IgD-negative memory B cell (primary cell): ENCODE measurements at regions not wholly inside any gene's neighbourhood (a gene's known extent, or its start where the extent isn't known, plus 50 kb on each side); places are given as distances from the start of the nearest gene placed in this dataset.
A peak's percentile ranks its signal among the peaks of the same experiment; 100 is the strongest.
"Not testable (repeated sequence)": the region's sequence is repeated elsewhere in the genome, so short reads cannot be mapped to it uniquely, and the experiment has no call there.

Experiments
- H3K27ac Mint-ChIP-seq, 3 donors: one replicate each; pipeline ENCODE4 v1.8.0; 2020 to 2022; ENCODE audit warnings: mild to moderate bottlenecking in 3 of 3, mixed read lengths in 3 of 3, moderate library complexity in 1 of 3
- H3K27me3 Mint-ChIP-seq: one replicate; pipeline ENCODE4 v1.8.0; 2021; ENCODE audit warnings: mixed read lengths
- H3K36me3 Mint-ChIP-seq: one replicate; pipeline ENCODE4 v1.8.0; 2020; ENCODE audit warnings: mild to moderate bottlenecking, mixed read lengths
- H3K4me1 Mint-ChIP-seq, 3 donors: one replicate each; pipeline ENCODE4 v1.8.0; 2020 to 2022; ENCODE audit warnings: mixed read lengths in 3 of 3, mild to moderate bottlenecking in 1 of 3
- H3K4me3 Mint-ChIP-seq, 4 donors: one replicate each; pipeline ENCODE4 v1.8.0; 2020 to 2022; ENCODE audit warnings: mild to moderate bottlenecking in 4 of 4, mixed read lengths in 4 of 4, moderate library complexity in 3 of 4
- H3K9me3 Mint-ChIP-seq, 3 donors: one replicate each; pipeline ENCODE4 v1.8.0; 2020 to 2021; ENCODE audit warnings: mixed read lengths in 3 of 3, mild to moderate bottlenecking in 1 of 3

DNA sequence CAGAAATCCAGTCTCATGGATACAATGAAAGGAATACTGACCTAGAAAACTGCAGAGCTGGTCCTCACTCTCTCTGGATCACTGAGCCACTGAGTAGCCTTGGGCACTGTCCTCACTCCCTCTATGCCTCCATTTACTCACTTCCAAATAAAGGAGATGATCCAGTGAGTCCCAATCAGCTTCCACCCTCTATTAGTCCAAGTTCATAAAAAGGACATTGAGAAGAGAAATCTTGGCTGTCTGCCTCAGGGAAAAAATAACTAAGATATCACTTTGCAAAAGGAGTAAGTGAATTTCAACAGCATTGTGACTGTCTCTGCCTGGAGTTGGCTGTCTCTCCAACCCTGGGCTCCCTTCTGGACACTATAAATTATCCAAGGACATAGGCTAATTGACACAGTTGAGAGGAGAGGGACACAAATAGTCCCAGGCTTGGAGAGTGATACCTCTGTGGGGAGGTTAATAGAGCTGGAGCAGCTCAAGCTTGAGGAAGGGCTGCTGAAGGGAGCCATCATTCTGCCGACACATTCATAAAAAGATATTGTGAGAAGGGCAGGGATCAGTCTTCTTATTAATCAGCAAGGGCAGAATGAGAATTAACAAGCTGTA lies 572.3 kb downstream of the RAB28 start:
- no peak overlapping the region for H3K27ac Mint-ChIP-seq
- H3K36me3 Mint-ChIP-seq, result no peaks in the 10 kb centered on the region
- peaks cover 2 to 3% (median 2%) of the 10 kb centered on the region in 3 donors for H3K9me3 Mint-ChIP-seq
- no peaks in the 10 kb centered on the region for H3K27me3 Mint-ChIP-seq
- no peak overlapping the region for H3K4me3 Mint-ChIP-seq
- no peaks in the 10 kb centered on the region for H3K4me1 Mint-ChIP-seq

DNA sequence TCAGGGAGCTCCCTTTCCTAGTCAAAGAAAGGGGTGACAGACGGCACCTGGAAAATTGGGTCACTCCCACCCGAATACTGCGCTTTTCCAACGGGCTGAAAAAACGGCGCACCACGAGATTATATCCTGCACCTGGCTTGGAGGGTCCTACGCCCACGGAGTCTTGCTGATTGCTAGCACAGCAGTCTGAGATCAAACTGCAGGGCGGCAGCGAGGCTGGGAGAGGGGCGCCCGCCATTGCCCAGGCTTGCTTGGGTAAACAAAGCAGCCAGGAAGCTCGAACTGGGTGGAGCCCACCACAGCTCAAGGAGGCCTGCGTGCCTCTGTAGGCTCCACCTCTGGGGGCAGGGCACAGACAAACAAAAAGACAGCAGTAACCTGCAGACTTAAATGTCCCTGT lies 580.5 kb downstream of the RAB28 start:
- H3K4me3 Mint-ChIP-seq, H3K27ac Mint-ChIP-seq, H3K27me3 Mint-ChIP-seq, H3K9me3 Mint-ChIP-seq, H3K4me1 Mint-ChIP-seq, H3K36me3 Mint-ChIP-seq: not testable (repeated sequence)

GRCh38 chr4:12902735-12903134 lies 581.4 kb downstream of the RAB28 start:
- Mint-ChIP-seq H3K9me3 (peaks cover 0 to 4% (median 2%) of the 10 kb centered on the region in 3 donors), H3K27ac (no peak overlapping the region), H3K4me3 (no peak overlapping the region), H3K27me3 (no peaks in the 10 kb centered on the region), H3K4me1 (no peaks in the 10 kb centered on the region), H3K36me3 (peaks cover 1% of the 10 kb centered on the region)

DNA sequence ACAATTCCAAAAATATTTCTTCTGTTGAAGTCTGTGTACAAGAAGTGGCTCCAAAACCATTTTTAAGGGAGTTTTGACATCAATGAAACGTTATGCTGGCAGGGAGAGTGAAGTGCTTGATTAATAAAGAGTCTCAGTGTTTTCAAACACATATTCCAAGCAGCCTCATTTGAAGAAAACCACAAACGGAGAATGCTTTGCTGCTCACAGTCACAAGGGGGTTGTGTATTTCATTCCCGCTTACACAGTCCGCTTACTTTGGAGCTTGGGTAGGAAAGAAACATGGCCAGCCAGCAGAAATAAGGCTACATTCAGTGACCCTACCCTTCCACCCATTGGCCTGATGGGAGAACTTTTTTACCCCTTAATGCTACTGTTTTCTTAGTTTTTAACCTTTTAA lies 586.2 kb downstream of the RAB28 start:
- Mint-ChIP-seq H3K4me3 (no peak overlapping the region), H3K27ac (no peak overlapping the region), H3K36me3 (peaks cover 1% of the 10 kb centered on the region), H3K9me3 (peaks cover 0 to 2% (median 0%) of the 10 kb centered on the region in 3 donors), H3K4me1 (no peaks in the 10 kb centered on the region), H3K27me3 (no peaks in the 10 kb centered on the region)

DNA sequence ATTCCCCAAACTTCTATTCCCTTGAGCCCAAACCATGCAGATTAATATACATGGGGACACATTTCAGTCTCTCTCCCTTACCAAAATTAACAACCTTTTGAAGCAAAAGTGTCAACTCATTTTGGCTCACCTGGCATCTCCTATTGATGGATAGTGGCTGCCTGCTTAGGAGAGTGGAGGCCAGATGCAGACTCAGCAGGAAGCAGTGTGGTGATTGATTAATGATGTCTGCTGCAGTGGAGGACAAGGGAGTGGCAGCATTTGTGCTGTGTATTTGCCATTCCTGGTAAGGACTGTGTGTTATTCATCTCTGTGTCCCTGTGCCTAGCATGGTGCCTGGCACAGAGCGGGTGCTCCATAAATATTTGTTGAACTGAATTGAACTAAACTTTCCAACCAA lies 590.1 kb downstream of the RAB28 start:
- Mint-ChIP-seq H3K27ac (no peak overlapping the region), H3K4me3 (no peak overlapping the region)

DNA sequence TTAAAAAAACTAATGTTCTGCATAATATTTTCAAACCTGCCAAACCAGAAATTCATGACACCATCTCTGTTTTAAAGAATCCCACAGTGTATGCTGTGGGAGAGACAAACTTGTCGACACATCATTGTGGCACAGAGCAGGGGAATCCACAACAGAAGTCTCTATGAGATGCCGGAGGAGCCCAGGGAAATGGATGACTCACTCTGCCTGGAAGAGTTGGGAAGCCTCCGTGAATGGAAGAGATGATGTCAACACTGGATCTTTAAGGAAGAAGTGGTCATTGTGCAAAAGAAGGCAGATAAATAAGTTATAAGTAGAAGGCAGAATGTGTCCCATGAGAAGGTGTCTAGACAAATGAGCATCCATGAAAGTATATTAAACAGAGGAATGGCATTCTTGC lies 595.1 kb downstream of the RAB28 start:
- Mint-ChIP-seq H3K36me3 (peaks cover 2% of the 10 kb centered on the region), H3K9me3 (peaks cover 2 to 9% (median 8%) of the 10 kb centered on the region in 3 donors), H3K4me1 (no peaks in the 10 kb centered on the region), H3K27me3 (no peaks in the 10 kb centered on the region), H3K4me3 (no peak overlapping the region), H3K27ac (no peak overlapping the region)

More for the DNA sequence above, 590.1 kb downstream of the RAB28 start:
- H3K36me3 Mint-ChIP-seq, result peaks cover 2% of the 10 kb centered on the region
- H3K4me1 Mint-ChIP-seq, result no peaks in the 10 kb centered on the region
- H3K9me3 Mint-ChIP-seq, result peaks cover 0 to 1% (median 0%) of the 10 kb centered on the region in 3 donors
- H3K27me3 Mint-ChIP-seq, result no peaks in the 10 kb centered on the region

DNA sequence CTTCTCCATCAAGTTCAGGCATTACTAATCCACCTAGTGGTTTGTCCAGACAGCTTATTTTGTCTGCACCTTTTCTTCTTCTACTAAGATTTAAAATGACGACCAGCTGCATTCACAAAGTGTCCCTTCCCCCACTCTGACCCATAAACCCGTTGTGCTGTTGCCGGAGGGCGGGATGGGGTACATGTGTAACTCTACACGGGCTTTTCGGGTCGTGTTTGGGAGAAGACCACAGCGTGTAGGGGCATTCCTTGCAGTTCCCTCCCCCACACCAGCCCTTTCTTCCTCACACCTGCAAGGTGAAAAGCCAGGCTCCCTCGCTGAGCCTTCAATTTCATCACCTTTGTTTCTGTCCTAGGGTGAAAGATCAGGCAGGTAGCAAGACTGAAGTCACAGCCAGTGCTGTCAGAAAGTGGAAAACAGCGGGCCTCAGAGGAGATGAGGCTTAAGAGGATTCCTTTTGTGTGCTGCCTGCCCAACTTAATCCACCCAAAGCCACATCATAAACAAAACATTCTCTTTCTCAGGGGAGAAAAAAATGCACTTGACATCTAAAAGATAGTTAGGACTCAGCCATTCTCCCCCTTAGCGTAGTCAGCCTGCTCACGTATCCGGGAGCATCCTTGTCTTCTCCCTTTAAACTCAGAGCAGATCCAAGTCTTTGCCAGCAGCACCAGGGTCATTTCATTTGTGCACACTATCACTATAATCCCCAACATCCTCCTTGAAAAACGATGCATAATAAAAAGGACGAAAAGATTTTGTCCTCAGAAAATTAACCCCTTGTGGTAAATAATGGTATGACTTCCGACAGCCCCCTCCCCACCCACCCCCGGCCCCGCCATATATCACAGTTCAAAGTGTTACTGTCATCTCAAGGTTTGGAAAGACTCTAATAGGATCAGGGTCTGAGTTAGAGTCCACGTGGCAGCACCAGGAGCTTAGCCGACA lies 599.0 kb downstream of the RAB28 start:
- Mint-ChIP-seq H3K4me3 (no peak overlapping the region), H3K4me1 (no peaks in the 10 kb centered on the region), H3K27ac (no peak overlapping the region), H3K36me3 (peaks cover 2% of the 10 kb centered on the region), H3K9me3 (peaks cover 2 to 9% (median 8%) of the 10 kb centered on the region in 3 donors), H3K27me3 (no peaks in the 10 kb centered on the region)

GRCh38 chr4:12881945-12882584 lies 602.1 kb downstream of the RAB28 start:
- no peak overlapping the region for H3K4me3 Mint-ChIP-seq
- no peaks in the 10 kb centered on the region for H3K4me1 Mint-ChIP-seq
- no peak overlapping the region for H3K27ac Mint-ChIP-seq
- H3K9me3 Mint-ChIP-seq, result peaks cover 0 to 8% (median 5%) of the 10 kb centered on the region in 3 donors
- H3K36me3 Mint-ChIP-seq, result no peaks in the 10 kb centered on the region
- no peaks in the 10 kb centered on the region for H3K27me3 Mint-ChIP-seq

- Mint-ChIP-seq H3K27me3 (no peaks in the 10 kb centered on the region), H3K27ac (no peak overlapping the region), H3K9me3 (peaks cover 2 to 8% (median 2%) of the 10 kb centered on the region in 3 donors), H3K4me3 (no peak overlapping the region), H3K36me3 (no peaks in the 10 kb centered on the region), H3K4me1 (no peaks in the 10 kb centered on the region)
Measured at GRCh38 chr4:12880844-12881243, 603.3 kb downstream of the RAB28 start.

DNA sequence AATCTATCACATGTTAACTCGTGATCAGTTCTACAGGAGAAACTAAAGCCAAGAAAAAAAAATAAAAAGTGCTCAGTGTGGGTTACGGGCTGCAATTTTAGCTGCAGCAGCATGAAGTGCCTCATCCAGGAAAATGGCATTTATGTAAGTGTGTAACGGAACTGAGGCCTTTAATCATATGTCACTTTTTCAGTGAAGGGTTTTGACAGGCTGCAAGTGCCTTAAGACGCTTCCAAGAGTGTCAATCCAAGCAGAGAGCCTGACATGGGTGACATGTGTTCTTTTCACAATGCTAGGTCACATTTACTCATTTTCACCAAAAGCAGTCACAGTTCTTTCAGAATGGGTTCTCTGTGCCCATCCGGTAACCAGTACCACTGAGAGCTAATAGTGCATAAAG lies 604.6 kb downstream of the RAB28 start:
- no peak overlapping the region for H3K4me3 Mint-ChIP-seq
- no peaks in the 10 kb centered on the region for H3K27me3 Mint-ChIP-seq
- H3K4me1 Mint-ChIP-seq, result no peaks in the 10 kb centered on the region
- H3K36me3 Mint-ChIP-seq, result no peaks in the 10 kb centered on the region
- no peak overlapping the region for H3K27ac Mint-ChIP-seq
- H3K9me3 Mint-ChIP-seq, result peaks cover 0 to 5% (median 5%) of the 10 kb centered on the region in 3 donors

GRCh38 chr4:12875640-12876243 lies 608.4 kb downstream of the RAB28 start:
- Mint-ChIP-seq H3K36me3 (no peaks in the 10 kb centered on the region), H3K4me1 (no peaks in the 10 kb centered on the region), H3K27me3 (no peaks in the 10 kb centered on the region), H3K9me3 (peaks cover 0 to 5% (median 5%) of the 10 kb centered on the region in 3 donors), H3K4me3 (no peak overlapping the region), H3K27ac (no peak overlapping the region)

DNA sequence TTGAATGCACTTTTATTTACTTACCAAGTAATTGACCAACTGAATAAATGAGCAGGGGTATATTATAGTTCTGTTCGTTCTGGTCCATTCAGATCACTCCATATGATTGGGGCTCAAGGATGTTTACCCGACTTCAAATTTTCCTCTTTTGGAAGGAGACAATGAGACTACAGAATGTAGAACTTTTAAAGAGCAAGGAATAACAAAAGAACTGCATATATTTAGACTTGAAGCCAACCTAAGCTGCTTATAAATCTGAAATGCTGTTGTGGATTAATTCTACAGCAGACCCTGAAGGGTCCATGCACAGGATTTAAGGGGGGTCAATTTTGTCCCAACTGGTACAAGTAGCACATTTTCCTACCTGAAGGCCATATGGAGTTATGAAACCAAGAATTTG lies 610.8 kb downstream of the RAB28 start:
- H3K36me3 Mint-ChIP-seq, result no peaks in the 10 kb centered on the region
- H3K27me3 Mint-ChIP-seq, result no peaks in the 10 kb centered on the region
- peaks cover 4 to 19% (median 14%) of the 10 kb centered on the region in 3 donors for H3K9me3 Mint-ChIP-seq
- no peak overlapping the region for H3K4me3 Mint-ChIP-seq
- no peak overlapping the region for H3K27ac Mint-ChIP-seq
- no peaks in the 10 kb centered on the region for H3K4me1 Mint-ChIP-seq

DNA sequence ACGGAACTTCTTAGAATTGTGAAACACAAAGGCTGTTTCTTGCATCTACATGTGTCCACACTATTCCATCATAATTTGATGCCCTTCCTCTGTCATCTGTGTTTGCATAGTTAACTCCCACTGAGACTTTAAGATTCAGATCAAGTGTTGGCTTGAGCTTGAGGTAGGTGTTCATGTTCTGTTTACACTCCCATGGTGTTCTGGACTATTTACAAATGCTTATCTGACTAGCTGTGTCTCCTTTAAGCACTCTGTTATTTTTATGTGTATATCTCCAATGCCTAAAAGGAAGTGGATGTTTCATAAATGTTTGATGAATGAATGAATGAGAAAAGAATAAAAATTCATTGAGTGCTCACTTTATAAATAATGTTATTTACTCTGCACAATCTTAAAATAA lies 622.7 kb downstream of the RAB28 start:
- Mint-ChIP-seq H3K9me3 (no peaks in the 10 kb centered on the region), H3K4me1 (no peaks in the 10 kb centered on the region), H3K27me3 (peaks cover 2% of the 10 kb centered on the region), H3K36me3 (no peaks in the 10 kb centered on the region), H3K4me3 (peak overlapping the region in 1 of 4 donors; percentile 20), H3K27ac (no peak overlapping the region)

- no peak overlapping the region for H3K4me3 Mint-ChIP-seq
- H3K27me3 Mint-ChIP-seq, result no peaks in the 10 kb centered on the region
- no peaks in the 10 kb centered on the region for H3K9me3 Mint-ChIP-seq
- no peak overlapping the region for H3K27ac Mint-ChIP-seq
- H3K36me3 Mint-ChIP-seq, result no peaks in the 10 kb centered on the region
- peaks cover 0 to 4% (median 0%) of the 10 kb centered on the region in 3 donors for H3K4me1 Mint-ChIP-seq
Measured at GRCh38 chr4:12852338-12853307, 631.5 kb downstream of the RAB28 start.
